HG02571 (cell line): ENCODE measurements at regions not wholly inside any gene's neighbourhood (a gene's known extent, or its start where the extent isn't known, plus 50 kb on each side); places are given as distances from the start of the nearest gene placed in this dataset.

Experiments used
- ATAC-seq: cut with Tn5 transposase; IDR thresholded peaks from one replicate; pipeline ENCODE4 v1.9.1; 2021; ENCODE audit warnings: mild to moderate bottlenecking, moderate library complexity; ENCODE audit not compliant: unreplicated experiment

DNA sequence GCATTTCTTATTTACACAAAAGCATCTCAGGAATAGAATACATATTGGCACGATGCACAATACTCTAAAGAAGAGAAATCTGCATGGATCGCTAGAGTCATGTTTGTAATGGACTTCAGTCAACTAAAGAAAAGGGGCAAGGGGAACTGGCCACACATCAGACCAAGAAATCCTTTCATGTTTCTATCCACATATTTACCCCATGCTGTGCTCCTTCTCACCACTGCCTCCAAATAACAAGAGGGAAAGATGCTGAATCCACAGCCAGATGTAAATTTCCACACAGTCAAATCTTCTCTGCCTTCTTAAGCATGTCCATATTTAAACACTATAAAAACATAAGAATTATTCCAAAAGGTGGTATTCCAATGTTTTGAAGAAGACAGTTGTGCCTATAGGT, 67.6 kb downstream of the COX18 start:
- ATAC-seq: no peak

DNA sequence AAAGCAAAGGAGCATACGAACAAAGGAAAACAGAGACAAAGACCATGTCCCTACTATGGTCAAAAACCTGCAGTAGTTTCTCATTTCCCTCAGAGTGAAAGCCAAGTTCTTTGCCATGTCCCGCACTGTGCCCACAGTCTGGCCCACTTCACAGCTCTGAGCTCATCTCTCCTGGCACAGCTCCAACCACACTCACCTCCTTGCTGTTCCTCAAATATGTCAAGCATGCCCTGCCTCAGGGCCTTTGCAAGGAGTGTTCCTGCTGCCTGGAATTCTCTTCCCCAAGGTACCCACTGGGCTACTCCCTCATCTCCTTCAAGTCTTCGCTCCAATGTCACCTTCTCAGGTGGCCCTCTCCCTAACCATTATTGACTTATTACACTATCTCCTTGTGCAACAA, 72.1 kb downstream of the COX18 start:
- ATAC-seq: no peak

DNA sequence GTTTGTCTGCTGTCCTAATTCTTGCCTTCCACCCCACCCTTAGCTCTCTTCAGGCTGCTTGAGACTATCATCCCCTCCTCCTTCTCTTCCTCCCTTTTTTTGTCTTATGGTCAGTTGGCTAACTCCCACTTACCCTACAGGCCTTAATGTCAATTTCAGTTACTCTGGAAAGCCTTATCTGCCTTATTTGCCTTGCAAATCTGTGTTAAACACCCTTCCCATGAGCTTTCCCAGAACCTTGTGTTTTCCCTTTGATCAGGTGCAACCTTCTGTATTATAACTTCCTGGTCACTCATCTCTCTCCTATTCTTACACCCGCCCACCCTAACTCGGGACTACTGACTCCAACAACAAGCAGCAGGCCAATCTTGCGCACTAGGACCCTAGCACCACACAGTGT, 74.8 kb downstream of the COX18 start:
- no peak for ATAC-seq

DNA sequence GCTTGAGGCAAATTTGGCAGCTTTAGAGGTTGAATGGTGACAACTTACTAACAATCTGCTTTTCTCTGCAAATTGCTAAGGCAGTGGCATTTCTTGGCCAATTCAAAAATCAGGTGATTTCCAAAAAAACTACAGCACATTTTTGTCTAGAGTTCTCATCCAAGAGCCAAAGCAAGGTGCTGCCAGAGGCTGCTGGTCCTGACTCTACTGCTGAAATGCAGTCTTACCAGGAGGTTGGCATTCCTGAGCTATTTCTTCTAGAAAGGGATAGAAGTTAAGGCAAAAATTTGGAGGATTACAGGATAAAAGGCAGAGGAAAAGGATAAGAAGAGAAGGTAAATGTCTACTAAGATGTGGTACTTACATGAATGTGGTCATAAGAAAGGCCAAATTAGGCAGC, 75.6 kb downstream of the COX18 start:
- no peak for ATAC-seq

DNA sequence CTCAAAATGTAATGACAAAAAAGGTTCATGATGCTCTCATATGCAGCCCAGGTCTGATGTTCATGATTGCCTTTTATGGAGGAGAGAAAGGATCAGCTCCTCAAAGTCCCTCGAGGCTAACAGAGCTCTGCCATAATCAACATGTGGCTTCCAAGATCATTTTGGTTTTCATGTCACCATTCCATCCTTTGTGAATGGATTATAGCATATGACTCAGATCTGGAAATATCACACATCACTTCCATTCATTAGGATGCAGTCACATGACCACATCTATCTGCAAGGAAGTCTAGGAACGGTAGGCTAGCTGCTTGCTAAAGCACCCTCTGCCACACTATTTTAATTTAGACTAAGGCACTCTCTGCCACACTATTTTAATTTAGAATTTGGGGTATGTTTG, 77.6 kb downstream of the COX18 start:
- no peak for ATAC-seq

DNA sequence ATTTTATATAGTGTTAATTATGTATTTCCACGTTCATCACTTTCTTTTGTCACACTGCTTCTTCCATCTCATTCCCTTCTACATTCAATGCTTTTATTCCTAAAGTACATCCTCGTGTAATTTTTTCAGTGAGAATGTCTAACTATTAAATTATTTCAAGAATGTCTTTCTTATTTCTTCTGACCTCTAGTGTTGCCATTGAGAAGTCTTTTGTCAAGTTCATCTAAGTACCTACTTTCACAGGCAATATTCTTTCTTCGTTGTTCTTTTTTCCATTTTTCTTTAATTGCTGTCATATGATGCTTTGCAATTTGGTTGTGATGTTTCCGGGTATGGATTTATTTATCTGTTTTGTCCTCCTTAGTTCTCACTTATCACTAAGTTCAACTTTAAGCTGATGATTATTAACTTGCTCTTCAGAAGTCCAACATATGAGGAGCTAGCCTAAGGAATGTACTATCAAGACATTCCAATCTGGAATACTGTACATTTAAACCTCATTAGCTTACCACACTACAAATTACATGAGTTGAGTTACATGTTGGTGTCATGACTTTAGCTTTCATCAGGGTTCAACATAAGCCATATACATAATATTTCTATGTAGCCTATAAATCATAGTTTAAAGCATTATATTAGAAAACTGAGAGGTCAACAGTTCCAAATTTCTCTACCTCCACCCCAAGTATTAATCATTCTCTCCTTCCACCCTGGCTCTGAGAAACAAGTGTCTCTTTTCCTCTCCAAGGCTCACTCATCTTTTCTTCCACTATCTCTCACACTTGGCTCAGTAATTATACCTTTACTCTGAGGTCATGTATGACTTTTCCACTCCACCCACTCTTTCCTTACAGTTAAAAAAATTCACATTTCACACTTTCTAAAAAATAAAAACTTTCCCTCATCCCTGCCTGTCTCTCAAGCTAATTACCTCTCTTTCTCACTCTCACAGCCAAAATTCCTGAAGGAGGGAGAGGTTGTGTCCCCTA, 81.5 kb downstream of the COX18 start:
- no peak for ATAC-seq

DNA sequence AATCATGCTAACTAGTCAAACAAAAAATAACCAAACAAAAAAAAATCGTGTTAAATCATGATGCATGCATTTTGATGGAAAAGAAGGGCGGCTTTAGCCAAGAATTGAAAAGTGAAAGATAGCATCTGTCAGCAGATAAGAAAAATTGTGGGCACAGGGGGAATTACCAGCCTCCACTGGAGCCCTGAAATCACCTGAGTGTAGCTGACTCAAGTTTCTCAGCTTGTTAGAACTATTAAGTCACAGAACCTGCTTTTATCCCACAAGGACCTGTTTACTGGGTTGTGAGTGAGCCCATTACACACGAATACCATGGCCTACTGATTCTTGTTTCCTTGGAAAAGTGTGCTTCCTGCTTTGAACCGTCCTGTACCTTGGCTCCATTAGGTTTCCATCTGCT, 85.2 kb downstream of the COX18 start:
- no peak for ATAC-seq

DNA sequence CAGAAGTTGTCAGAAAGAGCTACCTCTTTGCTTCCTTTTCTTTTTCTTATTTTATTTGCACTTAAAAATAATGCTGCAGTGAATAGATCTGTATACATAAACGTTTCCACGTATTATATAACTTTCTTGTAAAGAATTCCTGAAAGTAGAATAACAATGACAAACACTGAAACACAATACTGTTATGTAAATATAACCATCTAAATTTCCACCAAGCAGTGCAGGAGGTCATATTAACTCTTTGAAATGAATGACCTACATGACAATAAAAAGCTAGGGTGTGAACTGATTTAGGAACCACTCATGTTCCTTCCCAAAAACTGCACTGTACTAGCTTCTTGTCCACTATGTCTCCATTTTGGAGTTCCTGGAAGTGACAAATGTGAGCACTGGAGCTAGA, 85.8 kb downstream of the COX18 start:
- no peak for ATAC-seq

DNA sequence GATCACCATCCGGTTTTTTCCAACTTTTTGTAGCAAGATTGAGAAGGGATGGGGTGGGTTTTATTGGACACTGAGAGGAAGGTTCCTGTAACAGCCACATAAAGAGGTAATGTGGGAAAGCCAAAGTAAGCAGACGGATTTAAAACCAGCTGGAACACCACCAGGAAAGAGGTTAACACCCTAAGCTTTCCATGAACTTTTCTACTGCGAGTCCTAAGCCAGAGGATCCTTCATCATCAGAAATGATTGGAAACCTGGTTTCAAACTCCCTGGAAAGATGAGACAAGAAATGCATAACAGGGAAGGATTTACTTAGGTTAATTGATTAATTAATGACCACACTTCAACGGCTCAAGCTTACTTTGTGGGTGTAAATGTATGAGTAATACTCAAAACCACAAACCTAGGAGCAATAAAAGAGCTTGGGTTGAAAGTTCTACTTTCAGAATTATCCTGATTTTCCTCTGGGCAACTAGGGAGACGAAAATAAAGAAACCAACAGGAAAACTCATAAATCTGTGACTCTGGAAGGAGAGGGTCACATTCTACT, 91.5 kb downstream of the COX18 start:
- ATAC-seq: no peak

DNA sequence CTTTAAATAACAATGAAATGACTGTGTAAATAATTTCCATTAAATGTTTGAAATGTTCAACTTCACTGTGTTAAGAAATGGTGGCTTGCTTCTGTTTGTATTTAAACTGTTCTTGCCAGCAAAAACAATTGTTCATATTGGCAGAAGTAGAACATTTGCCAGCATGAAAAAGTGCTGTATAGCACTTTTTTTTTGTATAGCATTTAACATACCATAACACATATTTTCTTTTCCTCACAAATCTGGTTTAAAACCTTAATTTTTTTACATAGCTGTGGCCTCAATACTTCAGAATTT, 94.1 kb downstream of the COX18 start:
- ATAC-seq: no peak

DNA sequence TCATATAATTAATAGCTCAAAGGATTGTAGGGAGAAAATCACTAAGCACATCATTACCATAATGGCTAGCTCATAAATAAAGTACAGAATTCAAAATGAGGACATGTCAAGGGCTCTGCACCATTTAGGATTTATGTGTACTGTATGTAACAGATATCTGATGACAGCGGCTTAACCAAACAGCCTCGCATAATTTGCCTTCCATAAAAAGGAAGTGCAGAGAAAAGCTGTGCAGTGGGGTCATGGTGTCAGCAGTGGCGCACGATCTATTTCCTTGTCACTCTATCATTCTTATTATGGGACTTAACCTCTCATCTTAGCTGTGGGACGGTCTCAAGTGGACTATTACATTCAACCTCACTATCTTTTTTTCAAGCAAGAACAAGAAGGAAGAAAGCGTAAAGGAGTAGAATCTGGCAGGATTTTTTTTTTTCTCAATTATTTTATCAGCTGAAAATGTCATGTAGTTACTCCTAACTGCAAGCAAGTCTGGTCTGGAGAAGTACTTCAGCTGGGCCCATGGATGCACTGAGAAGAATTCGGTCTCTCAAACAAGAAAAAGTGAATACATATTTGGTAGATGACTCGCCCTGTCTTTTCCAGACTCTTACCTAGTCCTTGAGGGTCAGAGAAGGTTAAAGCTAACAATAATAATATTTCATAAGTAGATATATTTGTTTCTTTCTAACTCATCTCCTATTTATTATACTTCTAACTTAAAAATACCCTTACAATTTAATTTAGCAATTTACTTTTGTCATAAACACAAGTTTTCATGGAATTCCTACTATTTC, 94.6 kb downstream of the COX18 start:
- no peak for ATAC-seq

DNA sequence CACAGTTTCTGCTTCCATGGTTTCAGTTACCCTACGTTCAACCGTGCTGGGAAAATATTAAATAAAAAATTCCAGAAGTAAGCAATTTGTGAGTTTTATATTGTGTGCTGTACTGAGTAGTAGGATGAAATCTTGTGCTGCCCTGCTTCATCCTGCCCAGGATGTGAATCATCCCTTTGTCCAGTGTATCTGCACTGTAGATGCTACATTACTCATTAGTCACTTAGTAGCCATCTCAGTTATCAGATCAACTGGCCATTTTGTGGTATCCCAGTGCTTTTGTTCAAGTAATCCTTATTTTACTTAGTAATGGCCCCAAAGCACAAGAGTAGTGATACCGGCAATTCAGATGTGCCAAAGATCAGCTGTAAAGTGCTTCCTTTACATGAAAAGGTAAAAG, 97.9 kb downstream of the COX18 start:
- no peak for ATAC-seq

DNA sequence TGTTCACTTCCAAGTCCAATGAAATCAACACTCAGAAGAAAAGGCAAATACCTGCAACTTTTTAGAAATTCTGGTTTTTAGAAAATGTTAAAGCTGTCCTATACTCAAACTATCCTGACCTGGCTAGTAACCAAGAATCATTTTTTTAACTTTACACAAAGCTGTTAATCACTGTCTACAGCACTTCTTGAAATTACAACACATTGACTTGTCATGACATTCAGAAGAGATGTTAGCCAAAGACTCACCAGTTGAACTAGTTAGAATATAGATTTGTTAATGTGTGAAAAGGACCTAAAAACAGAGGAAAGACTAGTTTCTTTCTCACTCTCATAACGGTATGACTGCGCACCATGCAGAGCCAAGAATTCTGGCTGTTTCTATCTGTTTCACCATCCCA, 98.8 kb downstream of the COX18 start:
- no peak for ATAC-seq

DNA sequence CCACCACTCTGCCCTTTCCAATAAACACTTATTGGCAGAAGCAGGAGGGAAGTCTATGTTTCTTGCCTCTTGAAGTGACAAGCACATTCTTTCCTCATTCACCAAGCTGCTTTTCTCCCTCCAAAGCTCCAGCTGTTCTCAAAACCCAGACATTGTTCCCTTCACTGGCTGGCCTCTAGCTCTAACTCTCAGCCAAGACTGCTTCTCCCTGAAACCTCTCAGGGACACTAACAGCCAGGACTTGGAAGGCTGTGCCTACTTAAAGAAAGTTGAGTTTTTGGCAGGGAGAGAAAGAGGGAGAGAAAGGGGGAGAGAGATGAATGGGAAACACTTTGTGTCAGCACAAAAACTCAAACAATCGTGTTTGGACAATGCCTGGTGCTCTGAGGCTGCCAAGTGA, 99.5 kb downstream of the COX18 start:
- no peak for ATAC-seq

DNA sequence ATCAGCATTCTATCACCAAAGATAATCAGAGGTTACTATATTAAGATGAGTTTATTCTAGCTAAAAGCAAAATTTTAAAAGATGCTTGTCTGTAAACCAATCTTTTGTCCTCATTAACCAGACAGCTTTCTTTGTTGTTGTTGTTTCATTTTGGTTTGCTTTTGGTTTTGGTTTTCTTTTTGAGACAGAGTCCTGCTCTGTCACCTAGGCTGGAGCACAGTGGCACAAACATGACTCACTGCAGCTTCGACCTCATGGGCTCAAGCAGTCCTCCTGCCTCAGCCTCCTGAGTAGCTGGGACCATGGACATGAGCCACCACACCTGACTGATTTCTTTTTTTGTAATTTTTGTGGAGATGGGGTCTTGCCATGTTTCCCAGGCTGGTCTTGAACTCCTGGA, 102.9 kb downstream of the COX18 start:
- no peak for ATAC-seq

DNA sequence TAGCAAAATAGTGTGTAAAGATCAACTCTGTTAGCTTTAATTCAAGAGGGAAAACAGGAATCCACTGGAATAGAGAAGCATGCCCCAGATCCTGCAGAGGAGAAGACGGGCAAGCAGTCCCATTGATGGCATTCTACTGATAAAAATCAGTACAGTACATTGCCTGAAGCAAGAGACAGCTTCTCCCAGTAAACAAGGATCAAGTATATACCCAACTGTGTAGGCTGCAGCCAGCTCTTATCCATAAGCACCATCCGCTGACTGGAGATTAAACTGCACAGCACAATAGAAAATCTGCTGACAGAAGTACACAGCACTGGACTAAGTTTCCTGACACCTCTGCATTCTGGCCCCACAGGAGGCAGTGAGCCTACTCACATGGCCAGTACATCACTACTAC, 110.1 kb downstream of the COX18 start:
- no peak for ATAC-seq

DNA sequence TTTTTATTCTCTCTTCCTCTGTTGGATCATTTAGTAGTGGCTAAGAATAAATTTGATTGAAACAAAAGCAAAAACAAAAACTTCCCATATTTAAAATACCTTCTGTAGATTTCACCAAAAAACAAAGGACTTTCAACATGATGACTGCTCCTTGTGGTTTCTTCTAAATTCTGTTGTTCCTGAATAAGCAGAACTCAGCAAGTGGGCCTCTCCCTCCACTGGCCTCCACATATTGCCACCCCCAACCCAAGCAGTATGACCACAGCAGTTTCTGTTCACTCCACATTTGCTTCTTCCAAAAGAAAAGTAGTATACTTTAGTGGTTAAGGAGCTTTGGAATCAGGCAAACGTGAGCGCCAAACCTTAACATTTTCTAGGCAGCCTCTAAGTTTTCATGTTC, 114.7 kb downstream of the COX18 start:
- no peak for ATAC-seq

DNA sequence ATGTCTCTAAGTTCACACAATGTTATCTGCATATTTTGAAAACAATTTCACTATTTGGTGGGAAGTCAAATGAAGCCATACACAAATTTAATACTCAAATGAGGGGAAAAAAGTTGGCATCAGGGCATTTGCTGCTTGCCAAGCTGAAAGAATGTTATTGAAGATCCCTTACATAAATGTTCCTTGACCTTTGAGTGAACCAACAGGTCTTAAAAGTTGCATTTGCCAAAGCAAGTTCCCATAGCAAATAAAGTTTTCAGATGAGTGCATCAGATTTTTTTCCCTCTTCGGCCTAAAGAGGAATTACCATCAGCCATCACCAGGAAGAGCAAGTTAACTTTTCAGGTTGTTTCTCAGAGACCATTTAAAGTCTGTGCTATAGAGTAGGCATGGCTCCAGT, 115.9 kb downstream of the COX18 start:
- ATAC-seq: no peak

DNA sequence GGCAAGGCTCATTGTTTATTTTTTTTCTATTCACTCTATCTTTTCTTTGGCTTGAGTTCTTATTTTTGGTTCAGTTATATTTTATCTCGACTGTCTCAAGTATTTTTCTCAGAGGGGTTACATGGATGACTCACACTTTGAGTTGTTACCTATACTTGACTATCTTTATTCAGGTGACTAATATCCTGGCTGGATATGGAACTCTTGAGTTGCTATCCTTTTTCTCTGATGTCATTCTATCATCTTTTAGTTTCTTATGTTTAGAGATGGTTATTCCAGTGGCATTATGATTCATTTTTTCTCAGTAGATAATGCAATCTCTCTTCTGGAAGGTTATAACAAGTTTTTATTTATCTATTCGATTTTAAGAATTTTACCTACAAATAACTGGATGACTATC, 117.9 kb downstream of the COX18 start:
- ATAC-seq: no peak

DNA sequence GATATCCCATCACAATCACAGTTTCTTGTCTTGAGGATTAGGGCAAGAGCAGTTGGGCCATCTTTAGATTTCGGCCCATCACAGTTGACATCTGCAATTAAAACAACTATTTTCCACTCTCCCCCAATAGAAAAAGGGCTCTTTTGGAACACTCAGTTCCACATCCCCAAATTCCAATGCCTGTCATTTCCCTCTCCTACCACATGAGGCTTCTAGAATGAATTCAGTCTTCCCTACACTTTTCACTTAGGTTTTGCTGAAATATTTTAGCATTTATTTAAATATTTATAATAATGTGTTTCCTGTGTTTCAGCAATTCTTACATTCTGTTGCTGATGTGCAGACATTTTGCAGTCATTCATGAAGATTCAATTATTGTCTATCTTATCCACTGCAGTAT, 118.4 kb downstream of the COX18 start:
- ATAC-seq: no peak

DNA sequence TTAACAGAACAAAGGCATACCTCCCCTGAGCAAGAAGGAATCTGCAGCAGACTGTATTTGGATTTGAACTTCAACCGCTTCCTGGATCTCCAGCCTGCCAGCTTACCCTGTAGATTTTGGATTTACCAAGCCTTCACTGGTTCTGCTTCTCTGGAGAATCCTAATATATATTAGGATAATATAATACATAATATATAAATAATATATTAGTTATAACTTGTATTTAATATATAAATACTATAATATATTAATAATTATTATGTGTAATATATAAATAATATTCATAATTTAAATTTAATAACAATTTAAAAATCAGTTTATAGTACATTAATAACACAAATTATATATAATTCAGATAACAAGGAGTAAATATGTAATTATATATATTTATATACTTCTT, 121.4 kb downstream of the COX18 start:
- ATAC-seq: no peak

DNA sequence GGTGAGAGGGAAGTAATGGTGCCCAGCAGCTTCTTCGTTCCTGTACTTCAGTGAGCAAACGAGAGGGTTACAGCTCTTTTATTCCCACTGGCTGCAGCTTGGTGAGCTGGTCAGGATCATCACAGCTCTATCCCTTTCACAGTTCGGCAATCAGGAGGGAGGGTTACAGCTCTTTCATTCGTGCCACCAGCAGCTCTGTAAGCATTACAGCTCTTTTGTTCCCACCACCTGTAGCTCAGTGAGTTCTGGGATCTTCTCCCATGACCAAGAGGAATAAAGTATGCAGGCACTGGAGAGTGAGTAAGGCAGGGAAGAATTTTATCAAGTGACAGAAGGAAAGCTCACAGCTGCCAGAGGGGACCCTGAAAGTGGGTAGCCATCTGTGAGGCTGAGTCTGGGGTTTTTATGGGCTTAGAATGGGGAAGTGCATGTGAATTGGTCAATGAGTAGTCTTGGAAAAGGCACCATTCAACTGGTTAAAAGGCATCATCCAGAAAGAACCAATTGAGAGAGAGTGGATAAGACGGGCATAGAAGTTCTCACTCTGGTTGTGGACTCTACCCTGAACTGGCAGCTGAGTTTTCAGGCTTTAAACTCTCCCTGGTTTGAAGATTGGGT, 123.7 kb downstream of the COX18 start:
- ATAC-seq: no peak
